Astrocyte of the cerebellum (primary cell): ENCODE measurements at regions not wholly inside any gene's neighbourhood (a gene's known extent, or its start where the extent isn't known, plus 50 kb on each side); places are given as distances from the start of the nearest gene placed in this dataset.
A peak's percentile ranks its signal among the peaks of the same experiment; 100 is the strongest.

ENCODE experiments used
- DNase-seq: peaks from one replicate; pipeline ENCODE4 v3.0.0-alpha.2; 2011; ENCODE audit warnings: low read depth
- H3K4me3 ChIP-seq: 2 replicates; pipeline ENCODE4 v1.5.1; 2011; ENCODE audit warnings: mild to moderate bottlenecking, low read depth, low read length, moderate library complexity
- in situ Hi-C: cut with HindIII; loops from 2 replicates; pipeline ENCODE4 v1.10.0; 2017; ENCODE audit warnings: low sequenced_read_pairs
- TF ChIP-seq, protein P1 (sequence below): IDR thresholded peaks from 2 replicates; pipeline ENCODE4 v1.5.1; 2012; ENCODE audit warnings: low read length, low read depth, moderate library complexity, mild to moderate bottlenecking; ENCODE audit errors: missing control alignments

DNA sequence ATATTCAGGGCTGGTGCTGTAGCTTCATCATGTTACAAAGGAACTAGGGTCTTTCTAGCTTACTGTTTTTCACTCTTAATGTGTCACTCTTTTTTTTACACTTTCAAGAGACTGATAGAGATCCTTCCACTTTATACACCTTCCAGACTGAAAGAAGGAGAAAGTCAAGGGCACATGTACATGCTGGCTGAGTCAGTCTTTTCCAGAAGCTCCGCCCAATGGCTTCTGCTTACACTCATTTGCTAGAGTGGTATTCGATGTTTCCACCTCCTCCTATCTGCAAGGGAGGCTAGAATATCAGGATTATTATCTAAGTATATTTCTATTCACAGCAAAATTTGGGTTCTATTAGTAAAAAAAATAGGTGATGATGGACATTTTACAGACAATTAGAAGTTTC is 325.8 kb upstream of the OR4E1 start:
- H3K4me3 ChIP-seq, result no peak overlapping the region
- no peak for DNase-seq
- in situ Hi-C loops, result no loop called here

DNA sequence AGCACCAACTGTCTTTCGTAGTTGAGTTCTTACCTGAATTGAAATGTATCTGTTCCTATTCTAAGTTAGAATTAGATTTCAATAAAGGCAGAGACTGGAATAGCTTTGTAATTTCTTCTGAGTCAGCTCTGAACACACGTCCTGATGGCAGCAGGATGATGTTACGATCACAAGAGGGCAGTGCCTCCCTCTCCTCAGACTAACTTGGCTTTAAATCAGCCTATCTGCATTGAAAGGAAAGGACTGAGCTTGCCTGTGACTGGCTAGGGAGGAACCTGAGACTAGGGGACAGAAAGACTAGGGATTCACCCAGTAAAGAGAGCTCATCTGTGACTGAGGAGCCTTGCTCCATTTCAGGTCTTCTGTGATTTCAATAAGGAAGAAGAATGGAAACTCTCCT is 323.7 kb upstream of the OR4E1 start:
- no peak for DNase-seq
- in situ Hi-C loops, result no loop called here
- TF ChIP-seq, protein P1, sequence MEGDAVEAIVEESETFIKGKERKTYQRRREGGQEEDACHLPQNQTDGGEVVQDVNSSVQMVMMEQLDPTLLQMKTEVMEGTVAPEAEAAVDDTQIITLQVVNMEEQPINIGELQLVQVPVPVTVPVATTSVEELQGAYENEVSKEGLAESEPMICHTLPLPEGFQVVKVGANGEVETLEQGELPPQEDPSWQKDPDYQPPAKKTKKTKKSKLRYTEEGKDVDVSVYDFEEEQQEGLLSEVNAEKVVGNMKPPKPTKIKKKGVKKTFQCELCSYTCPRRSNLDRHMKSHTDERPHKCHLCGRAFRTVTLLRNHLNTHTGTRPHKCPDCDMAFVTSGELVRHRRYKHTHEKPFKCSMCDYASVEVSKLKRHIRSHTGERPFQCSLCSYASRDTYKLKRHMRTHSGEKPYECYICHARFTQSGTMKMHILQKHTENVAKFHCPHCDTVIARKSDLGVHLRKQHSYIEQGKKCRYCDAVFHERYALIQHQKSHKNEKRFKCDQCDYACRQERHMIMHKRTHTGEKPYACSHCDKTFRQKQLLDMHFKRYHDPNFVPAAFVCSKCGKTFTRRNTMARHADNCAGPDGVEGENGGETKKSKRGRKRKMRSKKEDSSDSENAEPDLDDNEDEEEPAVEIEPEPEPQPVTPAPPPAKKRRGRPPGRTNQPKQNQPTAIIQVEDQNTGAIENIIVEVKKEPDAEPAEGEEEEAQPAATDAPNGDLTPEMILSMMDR, result peak; percentile 4
- no peak overlapping the region for H3K4me3 ChIP-seq

More for the DNA sequence above, 325.8 kb upstream of the OR4E1 start:
- TF ChIP-seq, protein P1, result no peak

DNA sequence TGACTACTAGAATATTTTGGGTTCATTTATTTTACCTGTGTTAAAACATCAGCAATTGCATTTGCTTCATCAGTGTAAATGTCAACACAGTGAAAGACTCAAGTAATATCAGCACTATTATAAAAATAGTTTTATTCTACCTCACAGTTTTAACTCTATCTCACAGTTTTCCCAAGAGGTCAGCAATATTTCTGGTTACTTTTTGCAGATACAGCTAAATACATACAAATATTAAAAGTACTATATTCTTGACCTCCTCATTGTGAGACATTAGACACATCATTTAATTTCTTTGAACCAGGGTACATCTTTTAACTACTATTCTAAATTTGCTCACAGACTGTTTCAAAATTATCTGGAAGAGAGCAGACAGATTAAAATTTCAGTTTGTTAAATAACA is 321.7 kb upstream of the OR4E1 start:
- DNase-seq, result no peak
- TF ChIP-seq, protein P1, result no peak
- in situ Hi-C loops, result no loop called here
- H3K4me3 ChIP-seq, result no peak overlapping the region

DNA sequence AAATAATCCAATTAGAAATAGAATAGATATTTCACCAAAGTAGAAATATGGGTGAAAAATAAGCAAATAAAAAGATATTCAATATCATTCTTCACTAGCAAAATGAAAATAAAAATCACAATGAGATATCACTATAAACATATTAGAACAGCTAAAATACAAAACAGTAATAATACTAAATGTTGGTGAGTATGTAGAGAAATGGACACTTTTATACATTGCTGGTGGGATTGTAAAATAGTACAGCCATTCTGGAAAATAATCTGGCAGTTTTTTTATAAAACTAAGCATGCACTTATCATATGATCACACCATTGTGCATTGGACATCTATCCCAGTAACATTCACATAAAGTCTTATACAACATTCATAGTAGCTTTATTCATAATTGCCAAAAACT is 320.2 kb upstream of the OR4E1 start:
- DNase-seq, result no peak
- in situ Hi-C loops, result no loop called here
- H3K4me3 ChIP-seq, result no peak overlapping the region
- TF ChIP-seq, protein P1, result no peak

DNA sequence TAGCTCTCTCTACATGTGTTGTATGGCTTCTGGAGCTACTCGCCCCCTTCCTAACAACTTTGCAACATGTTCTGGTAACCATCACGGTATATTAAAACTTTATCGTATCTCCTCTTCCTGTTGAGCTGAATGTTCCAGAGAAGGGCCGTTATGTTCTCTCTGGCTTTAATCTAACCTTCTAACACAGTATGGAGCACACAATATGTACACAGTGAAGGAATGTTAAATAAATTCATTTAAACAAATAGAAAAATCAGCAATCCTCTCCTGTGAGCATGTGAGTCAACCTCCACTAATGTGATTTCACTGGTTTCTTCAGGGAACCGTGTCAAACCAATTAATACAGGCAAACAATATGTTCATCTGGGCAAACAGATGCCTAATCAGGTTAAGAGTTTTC is 319.5 kb upstream of the OR4E1 start:
- no peak for DNase-seq
- TF ChIP-seq, protein P1, result no peak
- no peak overlapping the region for H3K4me3 ChIP-seq
- in situ Hi-C loops, result no loop called here

DNA sequence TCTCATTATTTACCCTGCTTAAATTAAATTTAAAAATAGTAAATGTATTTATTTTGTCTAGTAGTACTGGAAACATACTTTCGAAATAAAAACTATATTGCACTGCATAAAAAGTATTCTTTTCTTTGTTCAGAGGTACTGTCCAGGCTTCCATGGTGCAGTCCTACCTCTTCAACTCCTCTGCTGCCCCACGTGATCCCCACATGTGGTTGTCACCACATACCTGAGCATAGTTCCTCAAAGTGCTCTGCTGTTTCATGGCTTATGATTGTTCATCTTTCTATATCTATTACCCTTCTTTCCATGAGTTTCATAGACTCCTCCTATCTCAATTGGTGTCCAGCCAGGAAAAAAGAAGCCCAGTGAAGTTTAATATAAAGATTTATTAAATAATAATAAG is 317.5 kb upstream of the OR4E1 start:
- TF ChIP-seq, protein P1, result no peak
- in situ Hi-C loops, result no loop called here
- no peak for DNase-seq
- H3K4me3 ChIP-seq, result no peak overlapping the region

DNA sequence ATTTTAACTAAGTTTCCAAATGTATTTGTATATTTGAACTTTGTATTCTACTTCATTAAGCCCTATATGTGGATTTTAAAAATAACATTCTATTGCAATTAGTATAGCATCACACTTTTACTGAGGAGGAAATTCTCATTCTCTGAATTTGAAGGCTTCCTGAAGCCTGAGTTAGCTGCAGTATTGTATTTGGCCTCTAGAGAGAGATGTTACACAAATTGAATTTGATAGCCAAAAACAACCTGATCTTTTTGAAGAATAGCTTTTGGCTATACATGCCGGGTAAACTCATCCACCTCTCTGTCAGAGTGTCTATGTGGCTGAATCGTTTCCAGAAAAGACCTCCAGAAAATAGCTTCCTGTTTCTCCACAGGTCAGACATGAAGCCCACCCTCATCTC is 316.5 kb upstream of the OR4E1 start:
- no peak for DNase-seq
- TF ChIP-seq, protein P1, result peak; percentile 53
- in situ Hi-C loops, result no loop called here
- no peak overlapping the region for H3K4me3 ChIP-seq
